HCT116 (cell line): ENCODE measurements at regions not wholly inside any gene's neighbourhood (a gene's known extent, or its start where the extent isn't known, plus 50 kb on each side); places are given as distances from the start of the nearest gene placed in this dataset.

Source experiments
- ATAC-seq: fragments of 200-7000 bp; cut with Tn5 transposase; 2 replicates; pipeline ENCODE4 v1.9.1; 2020; ENCODE audit warnings: mild to moderate bottlenecking, moderate library complexity
- BruUV-seq: library from RNA; stranded (reverse); fragments of 400-500 nt; replicated peaks from 2 replicates; lab custom pipeline; 2021; lab: Mats Ljungman, UMichigan
- CTCF ChIA-PET: fragments of 300-600 bp; sonication (Branson Sonifier 250); formaldehyde crosslinking; loops from one replicate; lab custom pipeline; 2021; ENCODE audit warnings: antibody characterized with exemption; lab: Charles Lee
- POLR2A ChIA-PET: fragments of 300-600, 350-600 bp; sonication (Branson Sonifier 250); formaldehyde crosslinking; loops from one replicate; lab custom pipeline; 2021; ENCODE audit warnings: antibody characterized with exemption; lab: Charles Lee
- RAD21 ChIA-PET, 2 experiments: fragments of 300-600 bp; sonication (Branson Sonifier 250); formaldehyde crosslinking; loops; one replicate each; lab custom pipeline; 2023; ENCODE audit warnings: low total read pairs in 2 of 2; ENCODE audit not compliant: uncharacterized antibody in 2 of 2, unreplicated experiment in 2 of 2, low non-redundant PET in 1 of 2; lab: Charles Lee
- DNase-seq: peaks from one replicate; pipeline ENCODE4 v3.0.0-alpha.2; 2010; ENCODE audit warnings: low read depth, low spot score
- H2AFZ ChIP-seq: fragments of 200-600 bp; shearing (Covaris generic), sonication (generic); 2 replicates; pipeline ENCODE4 v1.6.1; 2017; ENCODE audit warnings: low read depth, mixed run types, mixed read lengths, antibody characterized with exemption, low read length; ENCODE audit not compliant: poor library complexity, severe bottlenecking
- H3K27ac ChIP-seq: 2 replicates; pipeline ENCODE4 v1.5.1; 2012; ENCODE audit warnings: low read depth, low read length
- H3K27me3 ChIP-seq: fragments of 200-600 bp; sonication (generic); 2 replicates; pipeline ENCODE4 v1.6.1; 2016; ENCODE audit warnings: mixed run types, low read length, mixed read lengths; ENCODE audit not compliant: insufficient read depth
- H3K36me3 ChIP-seq, 2 experiments: fragments of 200-500 bp in 1 of 2; fragments of 200-600 bp in 1 of 2; sonication (Bioruptor generic) in 1 of 2; sonication (generic) in 1 of 2; 2 replicates each; pipeline versions ENCODE4 v1.5.1 to v1.6.1; 2014 to 2016; ENCODE audit warnings: low read length in 2 of 2, inconsistent platforms in 1 of 2, mixed read lengths in 1 of 2, mixed run types in 1 of 2; ENCODE audit not compliant: insufficient read depth in 2 of 2, control insufficient read depth in 1 of 2
- H3K4me1 ChIP-seq, 2 experiments: fragments of 200-600 bp in 1 of 2; sonication (generic) in 1 of 2; 2 replicates each; pipeline versions ENCODE4 v1.5.1 to v1.6.1; 2012 to 2017; ENCODE audit warnings: low read length in 2 of 2, inconsistent platforms in 1 of 2, mild to moderate bottlenecking in 1 of 2, mixed read lengths in 1 of 2, mixed run types in 1 of 2, moderate library complexity in 1 of 2; ENCODE audit not compliant: insufficient read depth in 2 of 2, control insufficient read depth in 1 of 2
- H3K4me2 ChIP-seq: fragments of 200-600 bp; sonication (generic); 2 replicates; pipeline ENCODE4 v1.6.1; 2017; ENCODE audit warnings: mixed run types, low read length, mixed read lengths
- H3K4me3 ChIP-seq, 2 experiments: fragments of 200-600 bp in 1 of 2; sonication (generic) in 1 of 2; replicated peaks in 1 of 2; 2 replicates each; pipeline ENCODE4 v1.5.1; 2011 to 2016; ENCODE audit warnings: low read length in 2 of 2, control low read depth in 1 of 2, low read depth in 1 of 2, mild to moderate bottlenecking in 1 of 2, mixed read lengths in 1 of 2, mixed run types in 1 of 2
- H3K79me2 ChIP-seq: fragments of 200-600 bp; sonication (generic); 2 replicates; pipeline ENCODE4 v1.6.1; 2017; ENCODE audit warnings: mild to moderate bottlenecking, mixed run types, low read length, moderate library complexity, mixed read lengths; ENCODE audit not compliant: insufficient read depth
- H3K9ac ChIP-seq: fragments of 200-600 bp; sonication (generic); 2 replicates; pipeline ENCODE4 v1.6.1; 2016; ENCODE audit warnings: low read length, mixed read lengths
- H3K9me2 ChIP-seq: fragments of 200-600 bp; sonication (generic), shearing (Covaris generic); 2 replicates; pipeline ENCODE4 v1.6.1; 2017; ENCODE audit warnings: mixed run types, mild to moderate bottlenecking, moderate library complexity; ENCODE audit not compliant: insufficient read depth
- H3K9me3 ChIP-seq, 2 experiments: fragments of 200-500 bp in 1 of 2; fragments of 200-600 bp in 1 of 2; sonication (Bioruptor generic) in 1 of 2; sonication (generic) in 1 of 2; 2 replicates each; pipeline ENCODE4 v1.6.1; 2014 to 2017; ENCODE audit warnings: low read length in 2 of 2, mixed read lengths in 2 of 2, inconsistent platforms in 1 of 2, low read depth in 1 of 2, mild to moderate bottlenecking in 1 of 2, mixed run types in 1 of 2, moderate library complexity in 1 of 2; ENCODE audit not compliant: control insufficient read depth in 1 of 2, insufficient read depth in 1 of 2
- H4K20me1 ChIP-seq: fragments of 200-600 bp; sonication (generic), shearing (Covaris generic); 2 replicates; pipeline ENCODE4 v1.6.1; 2017; ENCODE audit warnings: mixed run types, mild to moderate bottlenecking, moderate library complexity; ENCODE audit not compliant: insufficient read depth
- CEBPB ChIP-seq: IDR thresholded peaks from 2 replicates; pipeline ENCODE4 v1.6.1; 2012; ENCODE audit warnings: low read depth
- EGR1 ChIP-seq: IDR thresholded peaks from 2 replicates; pipeline ENCODE4 v1.6.1; 2012; ENCODE audit warnings: low read depth
- EZH2phosphoT487 ChIP-seq: fragments of 200-600 bp; IDR thresholded peaks from 2 replicates; pipeline ENCODE4 v1.6.1; 2018; ENCODE audit warnings: antibody characterized with exemption, borderline replicate concordance
- FOSL1 ChIP-seq: IDR thresholded peaks from 2 replicates; pipeline ENCODE4 v1.6.1; 2012; ENCODE audit warnings: low read depth
- JUND ChIP-seq: IDR thresholded peaks from 2 replicates; pipeline ENCODE4 v1.6.1; 2012
- POLR2A ChIP-seq: IDR thresholded peaks from 2 replicates; pipeline ENCODE4 v1.7.0; 2011; ENCODE audit warnings: borderline replicate concordance; ENCODE audit not compliant: insufficient read depth, insufficient read length; ENCODE audit errors: extremely low read depth
- SIN3A ChIP-seq: IDR thresholded peaks from 2 replicates; pipeline ENCODE4 v1.6.1; 2012; ENCODE audit warnings: low read depth
- TCF7L2 ChIP-seq: IDR thresholded peaks from 2 replicates; pipeline ENCODE4 v1.7.0; 2011; ENCODE audit warnings: borderline replicate concordance, inconsistent platforms; ENCODE audit not compliant: insufficient read depth, insufficient read length; ENCODE audit errors: extremely low read depth
- intact Hi-C: fragments of 100-400 bp; cut with micrococcal nuclease; formaldehyde crosslinking; loops from 2 replicates; pipeline ENCODE4 v1.10.0; 2022
- TF ChIP-seq, protein P1 (sequence below): IDR thresholded peaks from 2 replicates; pipeline ENCODE4 v1.6.1; 2012; ENCODE audit warnings: low read depth
- TF ChIP-seq, protein P2 (sequence below): IDR thresholded peaks from 2 replicates; pipeline ENCODE4 v1.6.1; 2011; ENCODE audit warnings: mild to moderate bottlenecking, low read length, moderate library complexity; ENCODE audit not compliant: insufficient replicate concordance; ENCODE audit errors: extremely low read depth

DNA sequence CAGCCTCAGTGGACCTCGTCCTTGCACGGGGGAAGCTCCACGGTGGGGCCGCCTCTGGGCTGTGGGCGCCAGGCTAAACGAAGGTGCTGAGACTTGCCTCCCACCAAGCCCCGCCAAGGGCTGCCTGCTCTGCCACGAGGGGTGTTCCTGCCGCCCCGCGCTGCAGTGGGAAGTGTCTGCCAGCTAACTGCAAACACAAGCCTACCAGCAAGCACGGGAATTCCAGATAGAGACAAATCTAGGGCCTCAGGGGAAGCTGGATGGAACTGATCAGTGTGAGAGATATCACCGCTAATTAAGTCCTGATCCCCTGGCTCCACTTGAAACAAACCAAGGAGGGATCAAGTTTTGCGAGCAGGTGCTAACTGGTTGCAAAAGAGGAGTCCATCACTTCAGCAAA, 181.6 kb upstream of the LEF1 start (continued):
- TF ChIP-seq, protein P1, sequence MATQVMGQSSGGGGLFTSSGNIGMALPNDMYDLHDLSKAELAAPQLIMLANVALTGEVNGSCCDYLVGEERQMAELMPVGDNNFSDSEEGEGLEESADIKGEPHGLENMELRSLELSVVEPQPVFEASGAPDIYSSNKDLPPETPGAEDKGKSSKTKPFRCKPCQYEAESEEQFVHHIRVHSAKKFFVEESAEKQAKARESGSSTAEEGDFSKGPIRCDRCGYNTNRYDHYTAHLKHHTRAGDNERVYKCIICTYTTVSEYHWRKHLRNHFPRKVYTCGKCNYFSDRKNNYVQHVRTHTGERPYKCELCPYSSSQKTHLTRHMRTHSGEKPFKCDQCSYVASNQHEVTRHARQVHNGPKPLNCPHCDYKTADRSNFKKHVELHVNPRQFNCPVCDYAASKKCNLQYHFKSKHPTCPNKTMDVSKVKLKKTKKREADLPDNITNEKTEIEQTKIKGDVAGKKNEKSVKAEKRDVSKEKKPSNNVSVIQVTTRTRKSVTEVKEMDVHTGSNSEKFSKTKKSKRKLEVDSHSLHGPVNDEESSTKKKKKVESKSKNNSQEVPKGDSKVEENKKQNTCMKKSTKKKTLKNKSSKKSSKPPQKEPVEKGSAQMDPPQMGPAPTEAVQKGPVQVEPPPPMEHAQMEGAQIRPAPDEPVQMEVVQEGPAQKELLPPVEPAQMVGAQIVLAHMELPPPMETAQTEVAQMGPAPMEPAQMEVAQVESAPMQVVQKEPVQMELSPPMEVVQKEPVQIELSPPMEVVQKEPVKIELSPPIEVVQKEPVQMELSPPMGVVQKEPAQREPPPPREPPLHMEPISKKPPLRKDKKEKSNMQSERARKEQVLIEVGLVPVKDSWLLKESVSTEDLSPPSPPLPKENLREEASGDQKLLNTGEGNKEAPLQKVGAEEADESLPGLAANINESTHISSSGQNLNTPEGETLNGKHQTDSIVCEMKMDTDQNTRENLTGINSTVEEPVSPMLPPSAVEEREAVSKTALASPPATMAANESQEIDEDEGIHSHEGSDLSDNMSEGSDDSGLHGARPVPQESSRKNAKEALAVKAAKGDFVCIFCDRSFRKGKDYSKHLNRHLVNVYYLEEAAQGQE: no peak
- TF ChIP-seq EGR1 (no peak), JUND (no peak), POLR2A (no peak), CEBPB (no peak), TCF7L2 (no peak)

DNA sequence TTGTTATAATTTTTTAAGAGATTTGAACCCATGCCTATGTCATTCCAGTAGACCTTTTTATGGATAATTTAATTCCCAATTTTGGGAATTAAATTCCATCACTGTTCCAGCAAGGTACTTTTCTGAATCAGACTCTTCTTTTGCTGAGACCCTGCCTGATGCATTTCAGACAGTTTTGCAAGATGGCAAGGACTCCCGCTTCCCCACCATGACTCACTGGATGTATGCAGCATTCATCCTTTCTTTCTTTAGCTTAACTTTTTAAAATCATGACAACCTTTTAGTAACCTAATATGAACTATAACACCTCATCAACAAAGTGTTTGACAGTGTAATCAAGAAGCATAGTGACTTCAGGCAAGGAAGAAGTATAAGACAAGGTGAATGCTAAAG, 178.1 kb upstream of the LEF1 start:
- CTCF ChIA-PET: no interaction called here
- Histone ChIP-seq H2AFZ (no peak overlapping the region), H3K79me2 (no peaks in the 10 kb centered on the region), H3K4me3 (no peak overlapping the region), H3K36me3 (no peaks in the 10 kb centered on the region), H3K27me3 (peaks cover 20% of the 10 kb centered on the region), H4K20me1 (no peaks in the 10 kb centered on the region), H3K9me2 (no peaks in the 10 kb centered on the region), H3K9me3 (no peaks in the 10 kb centered on the region), H3K4me1 (no peaks in the 10 kb centered on the region), H3K27ac (no peak overlapping the region), H3K4me2 (no peak overlapping the region), H3K9ac (no peak overlapping the region)
- POLR2A ChIA-PET: no interaction called here
- no peak for ATAC-seq
- RAD21 ChIA-PET: no interaction called here
- intact Hi-C loops: no loop called here
- no peak for DNase-seq
- no TSS peak for BruUV-seq
- TF ChIP-seq, protein P1: no peak
- no peak for TF ChIP-seq FOSL1
- TF ChIP-seq, protein P2, sequence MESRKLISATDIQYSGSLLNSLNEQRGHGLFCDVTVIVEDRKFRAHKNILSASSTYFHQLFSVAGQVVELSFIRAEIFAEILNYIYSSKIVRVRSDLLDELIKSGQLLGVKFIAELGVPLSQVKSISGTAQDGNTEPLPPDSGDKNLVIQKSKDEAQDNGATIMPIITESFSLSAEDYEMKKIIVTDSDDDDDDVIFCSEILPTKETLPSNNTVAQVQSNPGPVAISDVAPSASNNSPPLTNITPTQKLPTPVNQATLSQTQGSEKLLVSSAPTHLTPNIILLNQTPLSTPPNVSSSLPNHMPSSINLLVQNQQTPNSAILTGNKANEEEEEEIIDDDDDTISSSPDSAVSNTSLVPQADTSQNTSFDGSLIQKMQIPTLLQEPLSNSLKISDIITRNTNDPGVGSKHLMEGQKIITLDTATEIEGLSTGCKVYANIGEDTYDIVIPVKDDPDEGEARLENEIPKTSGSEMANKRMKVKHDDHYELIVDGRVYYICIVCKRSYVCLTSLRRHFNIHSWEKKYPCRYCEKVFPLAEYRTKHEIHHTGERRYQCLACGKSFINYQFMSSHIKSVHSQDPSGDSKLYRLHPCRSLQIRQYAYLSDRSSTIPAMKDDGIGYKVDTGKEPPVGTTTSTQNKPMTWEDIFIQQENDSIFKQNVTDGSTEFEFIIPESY: no peak
- TF ChIP-seq EZH2phosphoT487: no peak
- TF ChIP-seq EGR1: no peak
- TF ChIP-seq POLR2A: no peak
- no peak for TF ChIP-seq CEBPB
- TF ChIP-seq SIN3A: no peak
